ENCODE measurements at regions not wholly inside any gene's neighbourhood (a gene's known extent, or its start where the extent isn't known, plus 50 kb on each side); places are given as distances from the start of the nearest gene placed in this dataset.

- no peaks in the 10 kb centered on the region for H3K27me3 ChIP-seq
- no peak overlapping the region for H3K4me3 ChIP-seq
- TF ChIP-seq EP300 (IDR thresholded peaks at IDR 0.05) (no peak), POLR2AphosphoS5 (IDR thresholded peaks at IDR 0.05) (no peak), CTCF (IDR thresholded peaks at IDR 0.05) (no peak), POLR2A (IDR thresholded peaks at IDR 0.05) (no peak)
- no peak overlapping the region for H3K27ac ChIP-seq
- no peaks in the 10 kb centered on the region for H3K4me1 ChIP-seq
- WGBS, 2 donors (ENCODE audit: low coverage in 1 of 2): 73 to 81% methylated on average over 4 to 5 of the region's 5 CpGs
- no peaks in the 10 kb centered on the region for H3K36me3 ChIP-seq
- peaks cover 0 to 6% (median 0%) of the 10 kb centered on the region in 3 donors for H3K9me3 ChIP-seq
- no peak for ATAC-seq
Measured at GRCh38 chr10:131586958-131587357, 275.4 kb upstream of the TCERG1L start.

DNA sequence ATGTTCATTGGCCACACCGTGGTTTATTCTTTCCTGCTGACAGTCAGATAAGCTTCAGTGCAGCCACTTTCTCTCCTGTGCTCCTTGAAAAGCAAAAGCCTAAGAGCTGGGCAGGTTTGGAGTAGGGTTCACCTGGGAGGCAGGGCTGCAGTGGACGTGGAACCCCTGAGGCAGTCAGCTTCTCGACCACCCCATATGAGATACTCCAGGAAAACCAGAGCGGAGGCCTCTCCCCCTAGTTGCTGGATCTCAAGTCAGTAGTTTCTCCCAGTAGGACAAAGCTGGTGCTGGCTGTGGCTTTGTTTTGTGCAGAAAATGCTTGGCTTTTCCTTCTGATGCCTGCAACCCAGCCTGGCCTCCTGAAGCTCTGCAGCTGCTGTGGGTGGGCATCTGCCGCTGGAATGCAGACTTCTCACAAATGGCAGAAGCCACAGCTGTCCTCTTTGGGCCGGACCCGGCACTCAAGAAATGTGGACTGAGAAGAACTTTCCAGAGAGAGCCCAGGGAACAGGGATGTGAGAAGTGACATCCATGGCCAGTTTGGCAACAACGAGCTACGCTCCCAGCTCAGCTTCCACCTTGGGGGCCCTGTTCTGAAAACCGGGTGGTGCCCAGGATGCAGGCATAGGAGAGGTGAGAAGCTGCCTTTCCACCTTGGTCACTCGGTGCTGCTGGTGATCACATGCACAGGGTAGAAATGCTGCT, 276.6 kb upstream of the TCERG1L start:
- TF ChIP-seq POLR2AphosphoS5 (IDR thresholded peaks at IDR 0.05) (no peak), EP300 (IDR thresholded peaks at IDR 0.05) (no peak), POLR2A (IDR thresholded peaks at IDR 0.05) (no peak), CTCF (IDR thresholded peaks at IDR 0.05) (no peak)
- no peaks in the 10 kb centered on the region for H3K27me3 ChIP-seq
- H3K36me3 ChIP-seq: no peaks in the 10 kb centered on the region
- WGBS, 2 donors (ENCODE audit: low coverage in 1 of 2): 88 to 90% methylated on average over 2 to 4 of the region's 11 CpGs
- H3K4me1 ChIP-seq: no peaks in the 10 kb centered on the region
- ATAC-seq: no peak
- H3K9me3 ChIP-seq: peaks cover 0 to 6% (median 0%) of the 10 kb centered on the region in 3 donors
- H3K4me3 ChIP-seq: no peak overlapping the region
- no peak overlapping the region for H3K27ac ChIP-seq

- Histone ChIP-seq H3K36me3 (no peaks in the 10 kb centered on the region), H3K27me3 (no peaks in the 10 kb centered on the region), H3K9me3 (peaks cover 0 to 6% (median 0%) of the 10 kb centered on the region in 3 donors), H3K4me1 (no peaks in the 10 kb centered on the region), H3K27ac (no peak overlapping the region), H3K4me3 (no peak overlapping the region)
- 64 to 66% methylated on average over 2 to 3 of the region's 11 CpGs for WGBS, 2 donors (ENCODE audit: low coverage in 1 of 2)
- TF ChIP-seq POLR2A (IDR thresholded peaks at IDR 0.05) (no peak), EP300 (IDR thresholded peaks at IDR 0.05) (no peak), POLR2AphosphoS5 (IDR thresholded peaks at IDR 0.05) (no peak), CTCF (IDR thresholded peaks at IDR 0.05) (no peak)
- ATAC-seq: no peak
Measured at GRCh38 chr10:131588704-131589220, 277.2 kb upstream of the TCERG1L start.

DNA sequence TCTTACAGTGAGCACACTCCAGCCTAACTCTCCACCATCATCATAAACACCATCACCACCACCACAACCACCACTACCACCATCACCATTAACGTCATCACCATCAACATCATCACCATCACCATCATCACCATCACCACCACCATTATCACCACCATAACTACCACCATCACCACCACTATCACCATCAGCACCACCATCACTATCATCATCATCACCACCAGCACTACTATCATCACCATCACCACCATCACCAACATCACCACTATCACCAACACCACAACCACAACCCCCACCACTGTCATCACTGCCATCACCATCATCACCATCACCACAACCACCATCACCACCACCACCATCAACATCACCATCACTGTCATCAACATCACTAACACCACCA, 279.0 kb upstream of the TCERG1L start:
- no peaks in the 10 kb centered on the region for H3K27me3 ChIP-seq
- no peak overlapping the region for H3K4me3 ChIP-seq
- peaks cover 0 to 6% (median 0%) of the 10 kb centered on the region in 3 donors for H3K9me3 ChIP-seq
- H3K27ac ChIP-seq: no peak overlapping the region
- H3K36me3 ChIP-seq: no peaks in the 10 kb centered on the region
- H3K4me1 ChIP-seq: no peaks in the 10 kb centered on the region
- TF ChIP-seq POLR2A (IDR thresholded peaks at IDR 0.05): no peak
- no peak for TF ChIP-seq POLR2AphosphoS5 (IDR thresholded peaks at IDR 0.05)
- no peak for TF ChIP-seq CTCF (IDR thresholded peaks at IDR 0.05)
- TF ChIP-seq EP300 (IDR thresholded peaks at IDR 0.05): no peak
- no peak for ATAC-seq
- 67 to 75% methylated on average over 1 of the region's 1 CpG for WGBS, 2 donors (ENCODE audit: low coverage in 1 of 2)

GRCh38 chr10:131591936-131592335, 280.4 kb upstream of the TCERG1L start:
- TF ChIP-seq POLR2AphosphoS5 (IDR thresholded peaks at IDR 0.05) (no peak), CTCF (IDR thresholded peaks at IDR 0.05) (no peak), EP300 (IDR thresholded peaks at IDR 0.05) (no peak), POLR2A (IDR thresholded peaks at IDR 0.05) (no peak)
- Histone ChIP-seq H3K27ac (no peak overlapping the region), H3K27me3 (no peaks in the 10 kb centered on the region), H3K4me3 (no peak overlapping the region), H3K4me1 (no peaks in the 10 kb centered on the region), H3K9me3 (no peaks in the 10 kb centered on the region), H3K36me3 (no peaks in the 10 kb centered on the region)
- no peak for ATAC-seq

All from gastroesophageal sphincter (tissue), 4 donors.